Mucosa of descending colon (tissue), 3 donors: ENCODE measurements at regions not wholly inside any gene's neighbourhood (a gene's known extent, or its start where the extent isn't known, plus 50 kb on each side); places are given as distances from the start of the nearest gene placed in this dataset.

Experiments
- ATAC-seq: fragments of 200-7000 bp; cut with Tn5 transposase; one replicate; pipeline ENCODE4 v1.9.1; 2020; ENCODE audit warnings: mild to moderate bottlenecking, moderate library complexity
- DNase-seq, 3 donors: peaks; one replicate each; pipeline ENCODE4 v3.0.0-alpha.2; 2020
- H3K36me3 ChIP-seq: fragments of 200-600 bp; one replicate; pipeline ENCODE4 v1.8.0; 2021; ENCODE audit warnings: low read depth, mild to moderate bottlenecking
- H3K4me1 ChIP-seq: fragments of 200-600 bp; one replicate; pipeline ENCODE4 v1.8.0; 2021; ENCODE audit warnings: low read depth, mild to moderate bottlenecking
- H3K4me3 ChIP-seq: fragments of 200-600 bp; one replicate; pipeline ENCODE4 v1.8.0; 2021; ENCODE audit warnings: mild to moderate bottlenecking
- H3K9me3 ChIP-seq: fragments of 200-600 bp; one replicate; pipeline ENCODE4 v1.8.0; 2021; ENCODE audit warnings: mild to moderate bottlenecking
- intact Hi-C, 2 donors: fragments of 100-400 bp; cut with DNase I in 1 of 2; cut with micrococcal nuclease in 1 of 2; formaldehyde crosslinking; loops; one replicate each; pipeline versions ENCODE4 v1.11.0 to v1.11.1; 2022; cut with DNase I, micrococcal nuclease
- TF ChIP-seq, protein P1 (sequence below): fragments of 200-600 bp; IDR thresholded peaks from one replicate; pipeline ENCODE4 v1.8.0; 2022; ENCODE audit warnings: antibody characterized with exemption, mild to moderate bottlenecking
- donor health status: DM: no; HTN: no; CAD: no; lungs with moderate emphysema.
- donor health status: DM: no; HTN: no; CAD: no.
- donor health status: DM: no; HTN: yes; CAD: no.

- no peaks in the 10 kb centered on the region for H3K9me3 ChIP-seq
- no peaks in the 10 kb centered on the region for H3K36me3 ChIP-seq
- intact Hi-C loops = no loop called here
- no peak overlapping the region for H3K4me3 ChIP-seq
- H3K4me1 ChIP-seq = no peaks in the 10 kb centered on the region
- DNase-seq (no peak), ATAC-seq (no peak)
- TF ChIP-seq, protein P1, sequence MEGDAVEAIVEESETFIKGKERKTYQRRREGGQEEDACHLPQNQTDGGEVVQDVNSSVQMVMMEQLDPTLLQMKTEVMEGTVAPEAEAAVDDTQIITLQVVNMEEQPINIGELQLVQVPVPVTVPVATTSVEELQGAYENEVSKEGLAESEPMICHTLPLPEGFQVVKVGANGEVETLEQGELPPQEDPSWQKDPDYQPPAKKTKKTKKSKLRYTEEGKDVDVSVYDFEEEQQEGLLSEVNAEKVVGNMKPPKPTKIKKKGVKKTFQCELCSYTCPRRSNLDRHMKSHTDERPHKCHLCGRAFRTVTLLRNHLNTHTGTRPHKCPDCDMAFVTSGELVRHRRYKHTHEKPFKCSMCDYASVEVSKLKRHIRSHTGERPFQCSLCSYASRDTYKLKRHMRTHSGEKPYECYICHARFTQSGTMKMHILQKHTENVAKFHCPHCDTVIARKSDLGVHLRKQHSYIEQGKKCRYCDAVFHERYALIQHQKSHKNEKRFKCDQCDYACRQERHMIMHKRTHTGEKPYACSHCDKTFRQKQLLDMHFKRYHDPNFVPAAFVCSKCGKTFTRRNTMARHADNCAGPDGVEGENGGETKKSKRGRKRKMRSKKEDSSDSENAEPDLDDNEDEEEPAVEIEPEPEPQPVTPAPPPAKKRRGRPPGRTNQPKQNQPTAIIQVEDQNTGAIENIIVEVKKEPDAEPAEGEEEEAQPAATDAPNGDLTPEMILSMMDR = no peak
Measured at GRCh38 chr2:19454125-19454524, 95.7 kb upstream of the OSR1 start.

DNA sequence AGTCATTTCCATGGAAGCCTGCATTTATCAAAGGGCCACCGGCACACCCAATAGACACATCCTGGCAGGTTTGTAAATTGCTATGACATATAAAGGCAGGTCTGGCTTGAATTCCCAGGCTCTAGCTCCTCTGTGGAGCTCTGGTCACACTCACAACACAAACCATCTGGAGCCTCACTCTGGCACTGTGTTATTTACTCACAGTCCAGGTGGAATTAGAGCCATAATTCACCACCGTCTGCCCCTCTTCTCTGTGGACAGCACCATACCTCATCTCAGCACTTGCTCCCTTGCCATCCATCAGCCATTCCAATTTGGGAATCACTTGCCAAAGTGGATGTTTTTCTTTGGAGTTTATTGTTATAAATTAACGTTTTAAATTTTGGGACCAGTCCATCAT, 84.3 kb upstream of the OSR1 start:
- H3K36me3 ChIP-seq = no peaks in the 10 kb centered on the region
- DNase-seq = no peak
- no peak overlapping the region for H3K4me3 ChIP-seq
- TF ChIP-seq, protein P1 = no peak
- no peak for ATAC-seq
- H3K4me1 ChIP-seq = no peaks in the 10 kb centered on the region
- H3K9me3 ChIP-seq = no peaks in the 10 kb centered on the region
- intact Hi-C loops = no loop called here

- no peaks in the 10 kb centered on the region for H3K36me3 ChIP-seq
- DNase-seq = no peak
- intact Hi-C loops = no loop called here
Measured at GRCh38 chr2:19439081-19439480, 80.7 kb upstream of the OSR1 start.

DNA sequence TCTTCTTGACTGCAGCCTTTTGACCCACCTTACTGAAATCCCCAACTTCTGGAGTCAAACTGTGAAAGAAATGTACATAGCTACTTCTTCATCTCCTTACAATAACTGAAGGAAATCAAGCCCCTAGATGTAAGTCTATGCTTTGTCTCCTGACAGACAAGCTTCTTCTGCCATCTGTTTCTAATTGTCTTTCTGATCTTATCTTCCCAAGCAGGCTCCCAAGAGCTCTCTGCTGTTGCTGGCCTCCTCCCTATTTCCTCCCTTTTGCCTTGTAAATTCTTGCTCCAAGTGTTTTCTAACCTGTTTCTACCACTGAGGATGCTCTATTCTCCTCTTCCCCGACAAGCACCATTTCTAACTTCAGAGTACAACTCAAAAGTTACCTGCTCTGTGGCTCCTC, 77.4 kb upstream of the OSR1 start:
- intact Hi-C loops = no loop called here
- DNase-seq (no peak), ATAC-seq (no peak)
- TF ChIP-seq, protein P1 = no peak
- H3K4me3 ChIP-seq = no peak overlapping the region
- no peaks in the 10 kb centered on the region for H3K36me3 ChIP-seq
- H3K4me1 ChIP-seq = no peaks in the 10 kb centered on the region
- H3K9me3 ChIP-seq = no peaks in the 10 kb centered on the region

More at GRCh38 chr2:19439081-19439480, 80.7 kb upstream of the OSR1 start:
- no peaks in the 10 kb centered on the region for H3K9me3 ChIP-seq
- ATAC-seq = no peak
- H3K4me1 ChIP-seq = no peaks in the 10 kb centered on the region
- H3K4me3 ChIP-seq = no peak overlapping the region
- TF ChIP-seq, protein P1 = no peak

- no peak for ATAC-seq
- no peak for DNase-seq
- Histone ChIP-seq H3K4me1 (no peaks in the 10 kb centered on the region), H3K4me3 (no peak overlapping the region), H3K9me3 (no peaks in the 10 kb centered on the region), H3K36me3 (no peaks in the 10 kb centered on the region)
- intact Hi-C loops = no loop called here
- TF ChIP-seq, protein P1 = no peak
Measured at GRCh38 chr2:19434413-19434812, 76.0 kb upstream of the OSR1 start.

- intact Hi-C loops = no loop called here
- no peaks in the 10 kb centered on the region for H3K4me1 ChIP-seq
- ATAC-seq = no peak
Measured at GRCh38 chr2:19426941-19427340, 68.5 kb upstream of the OSR1 start.

More at GRCh38 chr2:19426941-19427340, 68.5 kb upstream of the OSR1 start:
- H3K36me3 ChIP-seq = no peaks in the 10 kb centered on the region
- no peak overlapping the region for H3K4me3 ChIP-seq
- H3K9me3 ChIP-seq = no peaks in the 10 kb centered on the region
- TF ChIP-seq, protein P1 = no peak
- no peak for DNase-seq
